Adipocyte (in vitro differentiated cells): ENCODE measurements at regions not wholly inside any gene's neighbourhood (a gene's known extent, or its start where the extent isn't known, plus 50 kb on each side); places are given as distances from the start of the nearest gene placed in this dataset.

Experiments
- DNase-seq: peaks from one replicate; pipeline ENCODE4 v3.0.0-alpha.2; 2015; ENCODE audit warnings: low read depth
- H3K27me3 ChIP-seq: replicated peaks from 2 replicates; pipeline ENCODE4 v1.7.0; 2013; ENCODE audit warnings: mild to moderate bottlenecking, low read length, moderate library complexity; ENCODE audit not compliant: control insufficient read depth, insufficient read depth
- H3K36me3 ChIP-seq: 2 replicates; pipeline ENCODE4 v1.7.0; 2013; ENCODE audit warnings: low read length, mild to moderate bottlenecking, moderate library complexity; ENCODE audit not compliant: control insufficient read depth, insufficient read depth, severe bottlenecking
- H3K4me1 ChIP-seq: 2 replicates; pipeline ENCODE4 v1.7.0; 2013; ENCODE audit warnings: mild to moderate bottlenecking, low read length, moderate library complexity; ENCODE audit not compliant: control insufficient read depth, insufficient read depth
- H3K4me3 ChIP-seq: 2 replicates; pipeline ENCODE4 v1.7.0; 2013; ENCODE audit warnings: mild to moderate bottlenecking, low read length, moderate library complexity
- H3K9ac ChIP-seq: 2 replicates; pipeline ENCODE4 v1.7.0; 2013; ENCODE audit warnings: mild to moderate bottlenecking, low read length, moderate library complexity
- H3K9me3 ChIP-seq: 2 replicates; pipeline ENCODE4 v1.7.0; 2013; ENCODE audit warnings: mild to moderate bottlenecking, low read length, moderate library complexity; ENCODE audit not compliant: control insufficient read depth

DNA sequence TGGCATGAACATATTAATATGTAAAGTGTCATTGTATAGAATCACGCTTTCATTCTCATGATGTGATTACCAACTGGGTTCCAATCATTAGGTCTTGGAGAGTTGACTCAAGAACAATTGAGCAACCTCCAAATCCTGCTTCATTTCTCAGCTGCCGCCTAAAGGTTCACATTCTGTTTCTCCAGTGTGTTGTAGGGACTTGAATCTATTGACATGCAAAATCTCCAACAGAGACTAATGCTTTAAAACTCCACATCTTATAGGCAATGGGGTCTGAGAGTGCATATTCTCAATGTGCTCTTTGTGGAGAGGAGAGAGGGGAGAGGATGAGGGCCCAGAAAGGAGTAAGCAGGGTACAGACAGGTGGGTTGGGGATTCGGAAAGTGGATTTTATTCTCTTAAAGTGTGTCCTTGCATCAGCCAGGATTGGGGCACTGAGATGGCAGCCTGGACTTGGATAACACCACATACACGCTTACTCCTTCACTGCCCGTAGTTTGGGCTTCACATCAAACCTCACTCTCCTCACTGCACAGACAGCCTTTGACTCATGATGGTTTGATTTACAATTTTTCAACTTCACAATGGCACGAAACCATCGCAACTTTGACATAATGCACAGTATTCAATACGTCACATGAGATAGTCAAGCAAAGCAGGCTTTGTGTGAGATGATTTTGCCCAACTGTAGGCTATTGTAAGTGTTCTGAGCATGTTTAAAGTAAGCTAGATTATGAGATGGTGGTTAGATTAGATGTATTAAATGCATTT is 241.3 kb upstream of the IRS2 start:
- peaks cover 8% of the 10 kb centered on the region for H3K9me3 ChIP-seq
- H3K36me3 ChIP-seq: no peaks in the 10 kb centered on the region
- H3K4me1 ChIP-seq: peaks cover 16% of the 10 kb centered on the region
- no peak overlapping the region for H3K4me3 ChIP-seq
- DNase-seq: no peak
- no peak overlapping the region for H3K9ac ChIP-seq
- H3K27me3 ChIP-seq: peaks cover 6% of the 10 kb centered on the region

DNA sequence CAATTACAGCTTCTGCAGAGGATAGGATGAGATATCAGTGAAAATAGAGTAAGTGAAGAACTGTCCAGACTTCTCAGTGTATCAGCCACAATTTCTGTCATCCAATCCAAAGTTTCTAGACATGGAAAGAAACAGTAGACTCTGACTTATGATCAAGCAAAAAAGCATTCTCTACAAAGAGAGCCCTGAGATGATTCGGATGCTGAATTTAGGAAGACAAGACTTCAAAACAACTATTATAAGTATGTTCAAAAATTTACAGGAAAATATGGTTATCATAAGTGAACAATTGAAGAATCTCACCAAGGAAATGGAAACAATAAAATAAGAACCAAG is 238.2 kb upstream of the IRS2 start:
- Histone ChIP-seq H3K4me3 (no peak overlapping the region), H3K36me3 (no peaks in the 10 kb centered on the region), H3K4me1 (peaks cover 16% of the 10 kb centered on the region)

DNA sequence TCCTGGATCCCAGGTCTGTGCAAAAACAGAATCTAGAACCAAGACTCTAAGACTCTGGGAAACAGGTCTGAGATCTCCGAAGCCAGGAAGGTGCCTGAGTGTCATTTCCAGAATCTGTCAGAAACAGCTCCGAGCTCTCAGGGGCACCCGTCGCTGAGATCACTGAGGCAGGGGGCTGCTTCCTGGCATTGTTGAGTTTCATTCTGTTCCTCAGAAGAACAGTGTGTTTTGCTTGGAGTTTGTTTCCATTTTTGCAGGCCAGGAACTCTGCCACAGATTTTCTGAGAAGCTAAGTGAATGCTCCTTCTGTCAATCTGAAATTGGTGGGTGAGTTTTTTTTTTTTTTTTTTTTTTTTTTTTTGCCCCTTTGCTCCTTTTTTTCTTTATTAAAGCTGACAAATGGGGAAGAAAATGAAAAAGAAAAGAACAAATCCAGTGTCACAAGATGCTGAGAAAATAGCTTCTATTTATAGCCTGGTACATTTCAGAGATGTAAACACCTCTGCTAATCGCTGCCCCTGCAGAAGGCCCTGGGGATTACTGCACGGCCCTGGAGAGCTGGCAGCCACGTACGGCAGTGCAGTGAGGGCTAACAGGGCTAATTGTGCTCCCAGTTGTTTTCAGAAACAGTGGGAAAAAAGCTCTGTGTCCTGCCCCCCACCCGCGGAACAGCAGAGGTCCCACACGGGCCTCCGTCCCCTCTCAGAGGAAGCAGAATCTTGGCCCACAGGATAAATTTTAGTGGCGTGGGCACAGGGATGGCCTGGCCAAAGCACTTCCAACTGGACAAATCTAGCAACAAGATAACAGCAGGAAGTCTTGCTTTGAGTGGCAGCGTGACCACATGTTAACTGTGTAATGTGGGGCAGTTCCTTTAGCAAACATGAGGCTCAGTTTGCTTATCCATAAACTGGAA is 237.6 kb upstream of the IRS2 start:
- peaks cover 16% of the 10 kb centered on the region for H3K4me1 ChIP-seq
- H3K9me3 ChIP-seq: peaks cover 8% of the 10 kb centered on the region
- H3K36me3 ChIP-seq: no peaks in the 10 kb centered on the region
- no peaks in the 10 kb centered on the region for H3K27me3 ChIP-seq
- peak overlapping the region; percentile 35 for H3K9ac ChIP-seq
- peak; percentile 62 for DNase-seq
- no peak overlapping the region for H3K4me3 ChIP-seq

More for the DNA sequence above, 238.2 kb upstream of the IRS2 start:
- no peaks in the 10 kb centered on the region for H3K27me3 ChIP-seq
- H3K9me3 ChIP-seq: peaks cover 8% of the 10 kb centered on the region
- no peak for DNase-seq
- peak overlapping the region; percentile 35 for H3K9ac ChIP-seq

DNA sequence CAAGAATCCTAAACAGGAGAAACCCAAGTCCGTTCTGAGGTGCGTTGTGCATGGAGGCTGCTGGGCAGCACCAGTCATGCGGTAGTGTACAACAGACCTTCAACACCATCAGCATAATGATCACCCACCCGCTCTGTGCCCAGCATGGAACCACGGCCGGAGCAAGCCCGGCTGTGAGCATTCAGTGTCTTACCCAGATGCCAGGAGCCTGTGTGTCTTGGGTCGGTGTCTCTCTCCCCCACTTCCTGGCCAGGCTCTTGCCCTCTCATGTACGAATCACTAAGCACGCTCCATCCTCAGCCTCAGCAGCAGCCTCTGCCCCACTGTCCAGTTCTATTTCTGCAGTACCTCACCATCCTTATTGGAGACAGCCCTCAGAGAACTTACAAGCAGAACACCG is 231.6 kb upstream of the IRS2 start:
- Histone ChIP-seq H3K9me3 (no peaks in the 10 kb centered on the region), H3K36me3 (no peaks in the 10 kb centered on the region), H3K4me1 (peaks cover 23% of the 10 kb centered on the region), H3K4me3 (no peak overlapping the region), H3K27me3 (no peaks in the 10 kb centered on the region), H3K9ac (peak overlapping the region; percentile 61)
- DNase-seq: no peak

DNA sequence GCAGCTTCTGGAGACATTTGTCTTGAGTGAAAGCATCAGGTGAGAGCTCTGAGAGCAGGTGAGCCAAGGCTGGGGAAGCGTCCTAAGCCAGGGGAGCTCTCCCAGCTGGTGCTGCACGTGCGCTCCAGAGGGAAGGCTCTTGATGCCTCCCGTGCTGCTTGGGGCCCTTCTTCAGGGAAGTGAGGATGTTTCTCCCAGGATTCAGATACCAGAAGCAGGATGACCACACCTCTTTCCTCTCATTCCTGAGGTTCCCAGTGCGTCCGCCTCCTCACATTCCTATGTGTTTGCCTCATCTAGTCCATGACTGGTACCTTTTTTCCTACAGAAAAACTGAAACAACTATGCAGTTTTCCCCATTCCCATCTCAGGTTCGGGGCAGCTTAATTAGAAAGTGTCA is 231.0 kb upstream of the IRS2 start:
- Histone ChIP-seq H3K9me3 (no peaks in the 10 kb centered on the region), H3K4me1 (peaks cover 29% of the 10 kb centered on the region), H3K36me3 (no peaks in the 10 kb centered on the region), H3K27me3 (no peaks in the 10 kb centered on the region), H3K9ac (peak overlapping the region; percentile 61), H3K4me3 (no peak overlapping the region)
- peak; percentile 70 for DNase-seq

DNA sequence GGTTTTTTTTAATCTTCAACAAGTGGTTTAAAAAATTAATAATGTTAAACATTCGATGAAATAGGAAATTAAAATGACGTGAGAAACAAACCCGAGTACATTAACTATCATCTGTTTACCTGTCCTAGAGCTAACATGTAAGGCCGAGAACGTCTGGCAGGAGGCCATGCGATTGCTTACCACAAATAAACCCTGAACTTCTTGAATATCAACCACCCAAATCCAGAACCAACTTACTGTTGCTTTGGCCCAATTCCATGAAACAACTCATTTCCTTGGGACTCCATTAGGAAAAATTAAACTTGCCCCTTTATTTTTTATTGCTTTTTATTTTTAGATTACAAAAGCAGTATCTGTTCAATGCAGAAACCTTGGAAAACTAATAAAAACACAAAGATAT is 228.9 kb upstream of the IRS2 start:
- Histone ChIP-seq H3K9ac (no peak overlapping the region), H3K4me1 (peaks cover 44% of the 10 kb centered on the region), H3K4me3 (no peak overlapping the region), H3K36me3 (no peaks in the 10 kb centered on the region), H3K27me3 (no peaks in the 10 kb centered on the region), H3K9me3 (no peaks in the 10 kb centered on the region)
- no peak for DNase-seq

DNA sequence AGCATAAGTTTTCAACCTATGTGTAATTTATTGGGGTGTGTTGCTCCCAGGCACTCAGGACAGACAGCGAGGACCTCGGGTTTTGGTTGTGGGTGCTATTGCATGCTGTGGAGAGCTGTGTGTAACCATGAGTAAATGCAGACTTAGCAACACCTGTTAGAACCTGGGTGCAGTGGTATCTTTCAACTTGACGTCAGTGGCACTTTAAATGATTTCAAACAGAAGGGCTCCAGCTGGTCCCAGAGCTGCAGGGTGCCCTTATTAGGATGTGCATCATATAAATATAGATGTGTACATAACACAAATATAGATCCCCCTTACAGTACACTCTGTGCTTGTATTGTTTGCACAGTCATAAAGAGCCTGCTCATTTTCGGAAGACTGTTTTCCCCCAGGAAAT is 228.3 kb upstream of the IRS2 start:
- peaks cover 44% of the 10 kb centered on the region for H3K4me1 ChIP-seq
- no peaks in the 10 kb centered on the region for H3K9me3 ChIP-seq
- H3K9ac ChIP-seq: no peak overlapping the region
- no peak overlapping the region for H3K4me3 ChIP-seq
- no peaks in the 10 kb centered on the region for H3K27me3 ChIP-seq
- no peak for DNase-seq
- H3K36me3 ChIP-seq: no peaks in the 10 kb centered on the region

DNA sequence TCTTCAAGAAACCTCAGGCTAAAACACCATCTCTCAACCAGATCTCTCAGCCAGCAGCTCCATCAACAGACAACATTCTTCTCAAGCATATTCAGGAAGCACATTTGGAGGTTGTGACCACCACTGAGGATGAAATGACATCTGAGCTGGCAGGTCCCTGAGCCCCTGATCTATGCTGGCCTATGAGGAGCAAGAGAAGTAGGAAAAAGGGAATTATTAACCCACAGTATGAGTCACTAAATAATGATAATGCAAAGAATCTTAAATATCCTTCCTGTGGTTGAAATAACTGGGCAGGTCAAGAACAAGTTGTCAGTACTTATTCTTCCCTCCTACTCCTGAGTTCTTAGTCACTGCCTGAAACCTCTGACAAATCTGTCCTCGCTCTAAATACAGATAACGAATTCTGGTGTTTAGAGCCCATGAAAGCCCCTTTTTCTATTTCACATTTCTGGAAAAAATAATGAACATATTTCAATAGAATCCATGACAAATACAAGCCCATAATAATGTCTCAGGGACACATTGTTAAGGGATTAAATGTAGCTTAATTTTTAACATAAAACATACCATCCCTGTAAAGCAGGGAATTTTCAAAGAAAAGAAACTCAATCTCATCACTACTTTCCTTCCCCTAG is 225.8 kb upstream of the IRS2 start:
- DNase-seq: peak; percentile 76
- peaks cover 43% of the 10 kb centered on the region for H3K4me1 ChIP-seq
- H3K9me3 ChIP-seq: no peaks in the 10 kb centered on the region
- no peaks in the 10 kb centered on the region for H3K36me3 ChIP-seq
- peak overlapping the region; percentile 82 for H3K9ac ChIP-seq
- H3K4me3 ChIP-seq: no peak overlapping the region
- H3K27me3 ChIP-seq: no peaks in the 10 kb centered on the region

DNA sequence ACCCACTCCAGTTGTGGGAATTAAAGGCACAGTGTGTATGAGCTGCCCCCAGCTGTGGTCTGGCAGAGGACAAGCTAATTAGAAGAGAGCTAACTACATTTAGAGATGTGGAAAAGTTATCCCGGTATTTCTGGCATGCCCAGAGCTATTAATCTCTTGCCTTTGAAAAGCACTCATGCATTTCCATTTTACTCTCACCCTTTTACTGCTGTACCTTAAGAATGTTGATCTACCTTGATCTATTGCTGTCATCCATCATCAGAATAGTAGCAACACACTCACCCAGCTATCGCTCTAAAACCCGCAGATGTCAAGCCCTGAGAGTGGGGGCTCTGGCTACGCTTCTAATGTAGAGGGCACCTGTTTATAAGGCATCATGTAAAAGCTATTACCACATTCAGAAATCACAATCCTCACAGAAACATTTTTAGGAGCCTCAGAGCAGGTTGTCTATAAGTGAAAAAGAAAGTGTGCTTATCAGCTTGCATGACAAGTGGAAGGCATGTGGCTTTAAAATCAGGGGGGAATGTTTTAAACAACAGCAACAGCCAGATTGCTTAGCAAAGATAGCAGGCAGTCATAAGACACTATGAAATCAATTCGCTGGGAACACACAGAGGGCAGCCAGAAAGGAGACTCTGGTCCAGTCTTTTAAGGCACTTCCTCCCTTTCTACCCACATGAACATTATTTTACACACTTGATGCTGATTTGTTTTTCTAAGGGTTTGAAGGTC is 224.2 kb upstream of the IRS2 start:
- Histone ChIP-seq H3K4me3 (no peak overlapping the region), H3K27me3 (no peaks in the 10 kb centered on the region), H3K36me3 (no peaks in the 10 kb centered on the region), H3K4me1 (peaks cover 48% of the 10 kb centered on the region), H3K9ac (peak overlapping the region; percentile 69), H3K9me3 (no peaks in the 10 kb centered on the region)
- DNase-seq: peak; percentile 36

DNA sequence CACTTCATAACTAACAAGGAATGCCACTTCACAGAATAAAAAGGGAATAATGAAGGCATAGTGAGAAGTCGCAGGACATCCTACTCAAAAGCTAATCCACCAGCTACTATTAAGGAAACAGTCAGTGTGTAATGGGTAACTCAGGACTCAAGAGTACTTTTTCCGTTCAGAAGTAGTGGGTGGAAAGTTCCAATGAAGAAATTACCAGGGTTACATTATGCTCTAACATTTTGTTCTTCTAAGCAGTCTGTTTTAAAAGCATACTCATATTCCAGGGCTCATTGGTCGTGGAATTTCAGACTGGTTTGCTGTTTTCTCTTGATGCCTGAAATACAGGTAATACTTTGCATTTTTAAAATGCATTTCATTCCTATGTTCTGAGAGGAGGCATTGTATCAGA is 222.4 kb upstream of the IRS2 start:
- no peaks in the 10 kb centered on the region for H3K36me3 ChIP-seq
- H3K9me3 ChIP-seq: no peaks in the 10 kb centered on the region
- H3K4me3 ChIP-seq: no peak overlapping the region
- no peak for DNase-seq
- H3K9ac ChIP-seq: no peak overlapping the region
- no peaks in the 10 kb centered on the region for H3K27me3 ChIP-seq
- peaks cover 44% of the 10 kb centered on the region for H3K4me1 ChIP-seq

DNA sequence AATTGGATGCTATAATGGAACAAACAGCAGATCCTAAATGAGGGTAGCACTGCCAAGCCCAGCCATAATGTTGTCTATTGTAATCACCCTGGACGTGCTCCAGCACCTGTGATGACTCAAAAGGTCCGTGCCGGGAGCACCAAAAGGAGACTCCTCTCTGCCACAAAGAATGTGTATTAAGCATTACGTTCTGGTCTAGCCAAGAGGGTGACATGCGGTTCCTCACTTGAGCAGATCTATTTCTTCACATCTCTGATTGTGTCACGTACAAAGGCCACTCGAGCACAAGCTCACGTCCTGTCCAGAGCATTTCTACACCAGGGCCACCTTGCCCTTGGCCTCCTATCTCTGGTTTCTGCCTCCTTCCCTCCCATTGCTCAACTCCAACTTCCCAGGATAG is 219.9 kb upstream of the IRS2 start:
- H3K36me3 ChIP-seq: no peaks in the 10 kb centered on the region
- no peak overlapping the region for H3K4me3 ChIP-seq
- H3K9ac ChIP-seq: no peak overlapping the region
- H3K9me3 ChIP-seq: no peaks in the 10 kb centered on the region
- no peaks in the 10 kb centered on the region for H3K27me3 ChIP-seq
- H3K4me1 ChIP-seq: peaks cover 24% of the 10 kb centered on the region
- no peak for DNase-seq
